ENCODE measurements at regions not wholly inside any gene's neighbourhood (a gene's known extent, or its start where the extent isn't known, plus 50 kb on each side); places are given as distances from the start of the nearest gene placed in this dataset.
"Not testable (repeated sequence)": the region's sequence is repeated elsewhere in the genome, so short reads cannot be mapped to it uniquely, and the experiment has no call there.

DNA sequence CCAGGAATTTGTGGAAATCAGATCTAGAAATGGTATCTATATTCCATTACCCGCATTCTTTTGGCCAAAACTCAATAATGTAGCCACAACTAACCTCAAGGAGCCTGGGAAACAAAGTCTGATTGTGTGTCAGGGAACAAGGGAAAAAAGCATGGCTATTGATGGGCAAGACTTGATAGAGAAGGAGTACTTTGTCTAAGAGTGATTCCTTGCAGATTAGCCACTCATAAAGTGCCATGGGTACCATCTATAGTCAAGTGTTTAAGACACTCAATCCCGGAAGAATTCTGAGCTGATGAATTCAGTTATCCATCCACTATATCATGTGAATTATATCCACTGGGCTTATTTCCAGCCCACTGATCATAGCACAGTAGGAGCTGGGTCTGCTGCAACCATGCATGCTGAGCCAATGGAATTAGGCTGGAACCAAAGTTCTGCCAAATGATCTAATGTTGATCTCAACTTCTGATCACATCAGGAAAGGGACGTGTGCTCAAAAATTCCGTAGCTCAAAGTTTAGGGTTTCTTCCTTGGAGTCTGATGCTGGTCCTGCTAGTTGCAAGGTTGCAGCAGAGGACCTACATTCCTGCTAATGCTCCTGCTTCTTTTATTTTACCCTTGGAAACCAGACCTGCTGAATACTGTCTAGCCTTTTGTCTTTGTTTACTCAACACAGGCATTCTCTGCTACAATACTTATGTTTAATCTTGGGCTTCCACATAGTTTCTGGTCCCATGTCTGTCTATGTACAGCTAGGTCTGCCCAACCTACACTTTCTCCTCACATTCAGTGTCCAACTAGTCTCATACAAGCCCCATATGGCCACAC is 629.7 kb downstream of the IRS1 start:
- no peaks in the 10 kb centered on the region for H3K9me3 ChIP-seq (ENCODE audit: control insufficient read depth in 2 of 3, insufficient read depth in 1 of 3, low read length in 3 of 3)
- H3K4me1 ChIP-seq (ENCODE audit: control insufficient read depth in 2 of 3, insufficient read depth in 2 of 3, low read depth in 1 of 3, low read length in 3 of 3): no peaks in the 10 kb centered on the region
- no peak overlapping the region for H3K27ac ChIP-seq (ENCODE audit: low read depth in 2 of 2, low read length in 2 of 2)
- FAIRE-seq (no peak), DNase-seq (no peak)
- no peaks in the 10 kb centered on the region for H3K27me3 ChIP-seq (ENCODE audit: control insufficient read depth, insufficient read depth, low read length)
- no peak overlapping the region for H3K9ac ChIP-seq (ENCODE audit: low read length in 3 of 3)
- no peaks in the 10 kb centered on the region for H3K36me3 ChIP-seq (ENCODE audit: control insufficient read depth in 2 of 3, insufficient read depth in 3 of 3, low read length in 3 of 3)
- intact Hi-C loops (cut with DNase I): no loop called here
- H3K4me3 ChIP-seq (ENCODE audit: low read length in 3 of 3): no peak overlapping the region
- TF ChIP-seq, protein P1, sequence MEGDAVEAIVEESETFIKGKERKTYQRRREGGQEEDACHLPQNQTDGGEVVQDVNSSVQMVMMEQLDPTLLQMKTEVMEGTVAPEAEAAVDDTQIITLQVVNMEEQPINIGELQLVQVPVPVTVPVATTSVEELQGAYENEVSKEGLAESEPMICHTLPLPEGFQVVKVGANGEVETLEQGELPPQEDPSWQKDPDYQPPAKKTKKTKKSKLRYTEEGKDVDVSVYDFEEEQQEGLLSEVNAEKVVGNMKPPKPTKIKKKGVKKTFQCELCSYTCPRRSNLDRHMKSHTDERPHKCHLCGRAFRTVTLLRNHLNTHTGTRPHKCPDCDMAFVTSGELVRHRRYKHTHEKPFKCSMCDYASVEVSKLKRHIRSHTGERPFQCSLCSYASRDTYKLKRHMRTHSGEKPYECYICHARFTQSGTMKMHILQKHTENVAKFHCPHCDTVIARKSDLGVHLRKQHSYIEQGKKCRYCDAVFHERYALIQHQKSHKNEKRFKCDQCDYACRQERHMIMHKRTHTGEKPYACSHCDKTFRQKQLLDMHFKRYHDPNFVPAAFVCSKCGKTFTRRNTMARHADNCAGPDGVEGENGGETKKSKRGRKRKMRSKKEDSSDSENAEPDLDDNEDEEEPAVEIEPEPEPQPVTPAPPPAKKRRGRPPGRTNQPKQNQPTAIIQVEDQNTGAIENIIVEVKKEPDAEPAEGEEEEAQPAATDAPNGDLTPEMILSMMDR (IDR thresholded peaks at IDR 0.05; ENCODE audit: borderline replicate concordance, extremely low read depth, insufficient read depth): no peak

DNA sequence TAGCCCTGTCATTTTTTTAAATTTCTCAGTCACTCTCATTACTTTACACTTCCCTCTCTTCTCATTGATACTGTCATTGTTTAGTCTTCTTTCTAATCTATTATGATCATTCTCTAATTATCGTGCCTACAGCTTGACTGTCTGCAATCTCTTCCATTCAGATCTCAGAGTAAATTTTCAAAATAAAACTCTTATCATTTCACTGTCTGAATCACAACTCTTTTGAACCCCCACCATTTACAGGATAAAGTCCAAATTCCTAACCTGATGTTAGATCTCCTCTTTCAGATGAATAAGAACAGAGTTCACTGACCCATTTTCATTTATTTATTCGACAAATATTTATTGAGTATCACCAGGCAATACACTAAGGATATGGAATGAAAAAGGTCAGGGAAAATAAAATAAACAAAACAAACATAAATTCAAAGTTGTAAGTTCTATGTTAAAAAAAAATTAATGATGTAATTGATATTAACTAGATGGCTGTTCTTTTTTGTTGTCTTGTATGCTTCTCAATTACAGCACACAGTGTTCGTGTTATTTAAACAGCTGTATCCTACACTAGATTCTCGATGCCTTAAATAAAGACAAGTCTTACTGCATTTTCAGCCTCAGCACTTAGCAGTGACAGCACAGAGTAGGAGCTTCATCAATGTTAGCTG is 631.0 kb downstream of the IRS1 start:
- FAIRE-seq: no peak
- H3K27ac ChIP-seq (ENCODE audit: low read depth in 2 of 2, low read length in 2 of 2): no peak overlapping the region

DNA sequence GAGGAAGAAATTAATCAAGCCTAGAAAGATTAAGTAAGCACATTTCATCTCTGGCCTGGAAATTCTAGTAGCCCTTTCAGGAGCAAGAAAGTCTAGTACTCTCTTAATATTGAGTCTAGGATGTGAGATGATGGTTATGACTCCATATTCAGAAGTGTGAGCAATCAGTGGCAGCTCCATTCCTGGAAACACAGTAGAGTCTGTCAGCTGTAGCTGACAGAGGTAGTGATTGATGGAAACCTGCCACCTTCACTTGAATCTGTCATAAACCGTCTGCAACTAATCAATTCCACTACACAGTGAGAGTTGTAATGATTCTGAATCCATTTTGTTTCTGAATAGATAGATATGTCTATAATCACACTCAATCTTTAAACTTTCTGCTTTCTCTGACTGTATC is 635.1 kb downstream of the IRS1 start:
- DNase-seq (no peak), FAIRE-seq (no peak)
- Histone ChIP-seq H3K4me3 (ENCODE audit: low read length in 3 of 3) (no peak overlapping the region), H3K27me3 (ENCODE audit: control insufficient read depth, insufficient read depth, low read length) (no peaks in the 10 kb centered on the region), H3K36me3 (ENCODE audit: control insufficient read depth in 2 of 3, insufficient read depth in 3 of 3, low read length in 3 of 3) (no peaks in the 10 kb centered on the region), H3K27ac (ENCODE audit: low read depth in 2 of 2, low read length in 2 of 2) (no peak overlapping the region), H3K9ac (ENCODE audit: low read length in 3 of 3) (no peak overlapping the region), H3K9me3 (ENCODE audit: control insufficient read depth in 2 of 3, insufficient read depth in 1 of 3, low read length in 3 of 3) (no peaks in the 10 kb centered on the region), H3K4me1 (ENCODE audit: control insufficient read depth in 2 of 3, insufficient read depth in 2 of 3, low read depth in 1 of 3, low read length in 3 of 3) (no peaks in the 10 kb centered on the region)
- TF ChIP-seq, protein P1 (IDR thresholded peaks at IDR 0.05; ENCODE audit: borderline replicate concordance, extremely low read depth, insufficient read depth): no peak
- intact Hi-C loops (cut with DNase I): no loop called here

More for the DNA sequence above, 631.0 kb downstream of the IRS1 start:
- no peaks in the 10 kb centered on the region for H3K36me3 ChIP-seq (ENCODE audit: control insufficient read depth in 2 of 3, insufficient read depth in 3 of 3, low read length in 3 of 3)
- H3K9me3 ChIP-seq (ENCODE audit: control insufficient read depth in 2 of 3, insufficient read depth in 1 of 3, low read length in 3 of 3): no peaks in the 10 kb centered on the region
- H3K4me3 ChIP-seq (ENCODE audit: low read length in 3 of 3): no peak overlapping the region
- no peak overlapping the region for H3K9ac ChIP-seq (ENCODE audit: low read length in 3 of 3)
- intact Hi-C loops (cut with DNase I): no loop called here
- no peaks in the 10 kb centered on the region for H3K27me3 ChIP-seq (ENCODE audit: control insufficient read depth, insufficient read depth, low read length)
- TF ChIP-seq, protein P1 (IDR thresholded peaks at IDR 0.05; ENCODE audit: borderline replicate concordance, extremely low read depth, insufficient read depth): no peak
- H3K4me1 ChIP-seq (ENCODE audit: control insufficient read depth in 2 of 3, insufficient read depth in 2 of 3, low read depth in 1 of 3, low read length in 3 of 3): no peaks in the 10 kb centered on the region
- DNase-seq: no peak

DNA sequence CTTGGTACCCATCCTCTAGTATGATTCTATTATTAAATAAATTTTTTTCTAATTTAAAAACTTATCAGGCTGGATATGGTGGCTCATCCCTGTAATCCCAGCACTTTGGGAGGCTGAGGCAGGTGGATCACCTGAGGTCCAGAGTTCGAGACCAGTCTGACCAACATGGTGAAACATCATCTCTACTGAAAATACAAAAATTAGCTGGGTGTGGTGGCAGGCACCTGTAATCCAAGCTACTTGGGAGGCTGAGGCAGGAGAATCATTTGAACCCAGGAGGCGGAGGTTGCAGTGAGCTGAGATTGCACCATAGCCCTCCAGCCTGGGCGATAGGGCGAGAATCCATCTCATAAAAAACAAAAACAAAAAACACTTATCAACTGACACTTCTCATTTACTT is 639.0 kb downstream of the IRS1 start:
- H3K4me1 ChIP-seq (ENCODE audit: control insufficient read depth in 2 of 3, insufficient read depth in 2 of 3, low read depth in 1 of 3, low read length in 3 of 3); intact Hi-C loops (cut with DNase I); FAIRE-seq; H3K27me3 ChIP-seq (ENCODE audit: control insufficient read depth, insufficient read depth, low read length); H3K4me3 ChIP-seq (ENCODE audit: low read length in 3 of 3); H3K27ac ChIP-seq (ENCODE audit: low read depth in 2 of 2, low read length in 2 of 2); DNase-seq; H3K9me3 ChIP-seq (ENCODE audit: control insufficient read depth in 2 of 3, insufficient read depth in 1 of 3, low read length in 3 of 3); H3K9ac ChIP-seq (ENCODE audit: low read length in 3 of 3); H3K36me3 ChIP-seq (ENCODE audit: control insufficient read depth in 2 of 3, insufficient read depth in 3 of 3, low read length in 3 of 3): not testable (repeated sequence)
